MCF 10A (cell line): ENCODE measurements at regions not wholly inside any gene's neighbourhood (a gene's known extent, or its start where the extent isn't known, plus 50 kb on each side); places are given as distances from the start of the nearest gene placed in this dataset.

Experiments used
- BruUV-seq: library from RNA; stranded (reverse); fragments of 400-500 nt; replicated peaks from 2 replicates; lab custom pipeline; 2021; lab: Mats Ljungman, UMichigan
- CTCF ChIA-PET: fragments of 300-600 bp; sonication (Branson Sonifier 250); formaldehyde crosslinking; extraction: SDS; loops from one replicate; lab custom pipeline; 2021; ENCODE audit warnings: antibody characterized with exemption, inconsistent platforms; lab: Yijun Ruan, JAX
- POLR2A ChIA-PET: fragments of 300-600, 350-650 bp; sonication (Branson Sonifier 250); formaldehyde crosslinking; extraction: SDS; loops from one replicate; lab custom pipeline; 2020; ENCODE audit warnings: antibody characterized with exemption, inconsistent platforms; lab: Yijun Ruan, JAX
- DNase-seq: peaks from one replicate; pipeline ENCODE4 v3.0.0-alpha.2; 2018; ENCODE audit not compliant: unreplicated experiment
- H3K27ac Mint-ChIP-seq: one replicate; pipeline ENCODE4 v1.8.0; 2022; ENCODE audit warnings: mild to moderate bottlenecking, low read depth, mixed read lengths; ENCODE audit not compliant: unreplicated experiment
- H3K27me3 Mint-ChIP-seq: one replicate; pipeline ENCODE4 v1.8.0; 2022; ENCODE audit warnings: mixed read lengths; ENCODE audit not compliant: insufficient read depth, unreplicated experiment
- H3K36me3 Mint-ChIP-seq: one replicate; pipeline ENCODE4 v1.8.0; 2022; ENCODE audit warnings: mild to moderate bottlenecking, moderate library complexity, mixed read lengths; ENCODE audit not compliant: insufficient read depth, unreplicated experiment
- H3K4me1 Mint-ChIP-seq: one replicate; pipeline ENCODE4 v1.8.0; 2022; ENCODE audit warnings: mixed read lengths; ENCODE audit not compliant: insufficient read depth, unreplicated experiment
- H3K4me3 Mint-ChIP-seq: one replicate; pipeline ENCODE4 v1.8.0; 2022; ENCODE audit warnings: mild to moderate bottlenecking, moderate library complexity, mixed read lengths; ENCODE audit not compliant: unreplicated experiment
- H3K9me3 Mint-ChIP-seq: one replicate; pipeline ENCODE4 v1.8.0; 2022; ENCODE audit warnings: mixed read lengths; ENCODE audit not compliant: unreplicated experiment
- intact Hi-C: fragments of 100-400 bp; cut with micrococcal nuclease; formaldehyde crosslinking; loops from 2 replicates; pipeline ENCODE4 v1.14.1; 2022
- TF ChIP-seq, protein P1 (sequence below): fragments of 200-600 bp; IDR thresholded peaks from one replicate; pipeline ENCODE4 v1.8.0; 2022; ENCODE audit warnings: antibody characterized with exemption, mild to moderate bottlenecking; ENCODE audit not compliant: unreplicated experiment

DNA sequence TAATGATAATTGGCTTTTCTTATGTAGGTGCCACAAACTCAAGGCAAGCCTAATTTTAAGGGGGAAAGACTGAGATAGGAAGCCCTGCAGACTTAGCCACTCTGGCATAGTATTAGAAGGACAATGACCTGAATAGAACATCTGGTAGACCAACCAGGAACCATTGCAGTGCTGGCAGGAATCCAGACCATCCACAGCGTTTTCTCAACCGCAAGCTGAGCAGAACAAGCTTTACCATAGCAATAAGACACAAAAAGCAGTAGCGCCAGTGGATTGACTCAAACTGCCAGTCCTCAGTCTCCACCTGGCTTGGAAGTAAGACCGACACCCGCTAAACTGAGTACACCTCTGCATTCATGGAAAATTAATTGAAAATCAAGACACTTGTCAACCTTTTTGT lies 141.3 kb upstream of the LPAR1 start:
- Mint-ChIP-seq H3K4me3 (no peak overlapping the region), H3K4me1 (peaks cover 6% of the 10 kb centered on the region), H3K36me3 (no peaks in the 10 kb centered on the region), H3K27ac (no peak overlapping the region), H3K27me3 (no peaks in the 10 kb centered on the region), H3K9me3 (no peaks in the 10 kb centered on the region)
- intact Hi-C loops, result no loop called here
- ChIA-PET POLR2A (interaction anchor here (0.7 kb wide), 1 partner anchor 1261 kb away, joined by 5 read pairs; no protein-coding TSS in a partner anchor), CTCF (no interaction called here)
- DNase-seq, result no peak
- TF ChIP-seq, protein P1, sequence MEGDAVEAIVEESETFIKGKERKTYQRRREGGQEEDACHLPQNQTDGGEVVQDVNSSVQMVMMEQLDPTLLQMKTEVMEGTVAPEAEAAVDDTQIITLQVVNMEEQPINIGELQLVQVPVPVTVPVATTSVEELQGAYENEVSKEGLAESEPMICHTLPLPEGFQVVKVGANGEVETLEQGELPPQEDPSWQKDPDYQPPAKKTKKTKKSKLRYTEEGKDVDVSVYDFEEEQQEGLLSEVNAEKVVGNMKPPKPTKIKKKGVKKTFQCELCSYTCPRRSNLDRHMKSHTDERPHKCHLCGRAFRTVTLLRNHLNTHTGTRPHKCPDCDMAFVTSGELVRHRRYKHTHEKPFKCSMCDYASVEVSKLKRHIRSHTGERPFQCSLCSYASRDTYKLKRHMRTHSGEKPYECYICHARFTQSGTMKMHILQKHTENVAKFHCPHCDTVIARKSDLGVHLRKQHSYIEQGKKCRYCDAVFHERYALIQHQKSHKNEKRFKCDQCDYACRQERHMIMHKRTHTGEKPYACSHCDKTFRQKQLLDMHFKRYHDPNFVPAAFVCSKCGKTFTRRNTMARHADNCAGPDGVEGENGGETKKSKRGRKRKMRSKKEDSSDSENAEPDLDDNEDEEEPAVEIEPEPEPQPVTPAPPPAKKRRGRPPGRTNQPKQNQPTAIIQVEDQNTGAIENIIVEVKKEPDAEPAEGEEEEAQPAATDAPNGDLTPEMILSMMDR, result no peak
- no TSS peak for BruUV-seq

DNA sequence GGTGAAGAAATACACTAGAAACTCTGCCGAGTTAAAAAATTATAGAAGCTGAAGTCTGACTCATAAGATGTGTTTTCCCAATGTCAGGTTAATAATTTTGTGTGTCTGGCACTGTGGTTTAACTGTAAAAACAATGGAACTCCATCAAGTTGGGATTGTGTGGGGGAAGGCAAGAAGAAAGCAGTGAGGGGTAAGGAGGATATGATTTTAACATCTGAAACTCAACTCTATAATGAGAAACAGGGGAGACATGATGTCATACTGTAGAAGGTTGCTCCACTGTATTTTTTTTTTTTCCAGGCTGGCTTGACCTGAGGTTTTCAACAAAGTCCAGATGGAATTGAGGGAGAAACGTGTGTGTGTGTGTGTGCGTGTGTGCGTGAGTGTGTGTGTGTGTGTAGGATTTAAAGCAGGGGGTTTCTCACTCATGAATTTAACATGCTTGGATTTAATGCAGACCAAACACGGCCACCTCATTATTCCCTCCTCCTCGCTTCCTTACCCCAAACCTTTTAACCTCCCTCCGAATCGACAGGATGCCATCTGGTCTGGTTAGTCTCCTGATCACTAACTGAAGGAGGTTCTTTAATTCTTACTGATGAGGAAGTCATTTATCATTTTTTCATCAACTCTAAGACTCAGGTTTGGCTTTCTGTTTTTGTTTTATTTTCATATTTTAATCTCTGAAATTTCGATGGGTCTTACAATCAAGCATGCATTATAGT lies 140.2 kb upstream of the LPAR1 start:
- TF ChIP-seq, protein P1, result no peak
- intact Hi-C loops, result no loop called here
- CTCF ChIA-PET, result interaction anchor here (0.8 kb wide), 1 partner anchor 16 kb away, joined by 6 read pairs; no protein-coding TSS in a partner anchor
- Mint-ChIP-seq H3K27ac (no peak overlapping the region), H3K9me3 (no peaks in the 10 kb centered on the region), H3K4me3 (no peak overlapping the region), H3K27me3 (no peaks in the 10 kb centered on the region), H3K4me1 (peaks cover 6% of the 10 kb centered on the region), H3K36me3 (no peaks in the 10 kb centered on the region)
- POLR2A ChIA-PET, result interaction anchor here (0.6 kb wide), 1 partner anchor 204 kb away, joined by 3 read pairs; no protein-coding TSS in a partner anchor
- BruUV-seq, result no TSS peak
- peak; percentile 61 for DNase-seq

DNA sequence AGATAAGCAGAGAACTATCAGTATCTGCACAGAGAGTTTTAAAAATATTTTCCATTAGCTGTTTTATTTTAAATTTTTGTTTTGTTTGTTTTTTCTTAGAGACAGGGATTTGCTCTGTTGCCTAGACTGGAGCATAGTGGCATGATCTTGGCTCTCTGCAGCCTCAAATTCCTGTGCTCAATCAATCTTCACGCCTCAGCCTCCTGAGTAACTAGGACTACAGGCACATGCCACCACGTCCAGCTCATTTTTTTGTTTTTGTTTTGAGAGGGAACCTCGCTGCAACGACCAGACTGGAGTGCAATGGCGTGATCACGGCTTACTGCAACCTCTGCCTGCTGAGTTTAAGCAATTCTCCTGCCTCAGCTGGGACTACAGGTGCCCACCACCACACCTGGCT lies 138.2 kb upstream of the LPAR1 start:
- no TSS peak for BruUV-seq
- no peak overlapping the region for H3K27ac Mint-ChIP-seq
- intact Hi-C loops, result no loop called here
- ChIA-PET POLR2A (no interaction called here), CTCF (no interaction called here)
- no peaks in the 10 kb centered on the region for H3K36me3 Mint-ChIP-seq
- peaks cover 6% of the 10 kb centered on the region for H3K4me1 Mint-ChIP-seq
- TF ChIP-seq, protein P1, result no peak
- DNase-seq, result no peak
- no peaks in the 10 kb centered on the region for H3K27me3 Mint-ChIP-seq
- no peaks in the 10 kb centered on the region for H3K9me3 Mint-ChIP-seq
- H3K4me3 Mint-ChIP-seq, result no peak overlapping the region

DNA sequence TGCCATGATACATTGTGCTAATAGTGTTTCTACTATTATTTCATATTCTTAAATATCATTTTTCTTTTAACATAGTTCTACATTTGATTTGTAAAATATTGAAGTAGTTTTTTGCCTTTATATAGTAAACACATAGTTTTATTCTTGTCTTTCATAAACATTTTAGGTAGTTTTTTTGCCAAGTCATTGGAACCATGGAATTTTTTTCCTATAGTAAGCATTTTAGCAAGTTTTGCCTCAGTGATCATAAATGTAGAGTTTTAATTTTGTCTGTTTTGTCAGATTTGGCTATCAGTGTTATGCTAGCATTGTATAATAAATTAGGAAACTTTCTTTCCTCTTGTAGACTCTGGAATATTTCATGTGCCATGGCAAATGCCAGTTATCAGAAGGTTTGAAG lies 137.1 kb upstream of the LPAR1 start:
- Mint-ChIP-seq H3K9me3 (no peaks in the 10 kb centered on the region), H3K36me3 (no peaks in the 10 kb centered on the region), H3K27me3 (no peaks in the 10 kb centered on the region), H3K4me3 (no peak overlapping the region), H3K27ac (no peak overlapping the region), H3K4me1 (peaks cover 6% of the 10 kb centered on the region)
- CTCF ChIA-PET, result no interaction called here
- DNase-seq, result no peak
- BruUV-seq, result no TSS peak
- POLR2A ChIA-PET, result no interaction called here
- TF ChIP-seq, protein P1, result no peak
- intact Hi-C loops, result no loop called here
